GM18499 (cell line): ENCODE measurements at regions not wholly inside any gene's neighbourhood (a gene's known extent, or its start where the extent isn't known, plus 50 kb on each side); places are given as distances from the start of the nearest gene placed in this dataset.
A peak's percentile ranks its signal among the peaks of the same experiment; 100 is the strongest.

ENCODE experiments used
- ATAC-seq: cut with Tn5 transposase; IDR thresholded peaks from one replicate; pipeline ENCODE4 v1.9.1; 2021; ENCODE audit warnings: moderate number of reproducible peaks; ENCODE audit not compliant: insufficient read depth, unreplicated experiment

GRCh38 chr12:92585115-92585727, 117.6 kb upstream of the PLEKHG7 start:
- ATAC-seq, result no peak

- ATAC-seq, result no peak
Observed at GRCh38 chr12:92583910-92584309, 118.9 kb upstream of the PLEKHG7 start.

GRCh38 chr12:92582893-92583292, 119.9 kb upstream of the PLEKHG7 start:
- no peak for ATAC-seq

- no peak for ATAC-seq
Observed at GRCh38 chr12:92582475-92582874, 120.3 kb upstream of the PLEKHG7 start.

GRCh38 chr12:92581604-92582003, 121.2 kb upstream of the PLEKHG7 start:
- ATAC-seq, result no peak

- ATAC-seq, result no peak
Observed at GRCh38 chr12:92574911-92575570, 127.7 kb upstream of the PLEKHG7 start.

- no peak for ATAC-seq
Observed at GRCh38 chr12:92574051-92574783, 128.6 kb upstream of the PLEKHG7 start.

GRCh38 chr12:92573104-92573503, 129.7 kb upstream of the PLEKHG7 start:
- no peak for ATAC-seq

GRCh38 chr12:92571844-92572543, 130.8 kb upstream of the PLEKHG7 start:
- no peak for ATAC-seq

- no peak for ATAC-seq
Observed at GRCh38 chr12:92571169-92571568, 131.6 kb upstream of the PLEKHG7 start.

GRCh38 chr12:92570056-92570753, 132.6 kb upstream of the PLEKHG7 start:
- ATAC-seq, result peak; percentile 80

- ATAC-seq, result no peak
Observed at GRCh38 chr12:92568691-92569090, 134.1 kb upstream of the PLEKHG7 start.

- no peak for ATAC-seq
Observed at GRCh38 chr12:92566448-92567019, 136.3 kb upstream of the PLEKHG7 start.

- ATAC-seq, result no peak
Observed at GRCh38 chr12:92563819-92564218, 139.0 kb upstream of the PLEKHG7 start.

GRCh38 chr12:92562063-92562734, 140.6 kb upstream of the PLEKHG7 start:
- ATAC-seq, result no peak

- no peak for ATAC-seq
Observed at GRCh38 chr12:92561543-92561899, 141.3 kb upstream of the PLEKHG7 start.

GRCh38 chr12:92560713-92561542, 141.9 kb upstream of the PLEKHG7 start:
- no peak for ATAC-seq

- ATAC-seq, result no peak
Observed at GRCh38 chr12:92558806-92559205, 144.0 kb upstream of the PLEKHG7 start.
